A673 (cell line): ENCODE measurements at regions not wholly inside any gene's neighbourhood (a gene's known extent, or its start where the extent isn't known, plus 50 kb on each side); places are given as distances from the start of the nearest gene placed in this dataset.

Experiments used
- BruUV-seq: library from RNA; stranded (reverse); fragments of 400-500 nt; replicated peaks from 2 replicates; lab custom pipeline; 2021; lab: Mats Ljungman, UMichigan
- CTCF ChIA-PET: fragments of 300-600 bp; sonication (Branson Sonifier 250); formaldehyde crosslinking; loops from one replicate; lab custom pipeline; 2022; ENCODE audit warnings: antibody characterized with exemption; lab: Charles Lee
- POLR2A ChIA-PET: fragments of 300-600 bp; sonication (Branson Sonifier 250); formaldehyde crosslinking; loops from one replicate; lab custom pipeline; 2022; ENCODE audit warnings: antibody characterized with exemption; ENCODE audit not compliant: low non-redundant PET; lab: Charles Lee
- DNase-seq: peaks from one replicate; pipeline ENCODE4 v3.0.0-alpha.2; 2015; ENCODE audit warnings: low spot score
- H3K27ac ChIP-seq: fragments of 200-600 bp; sonication (generic); 2 replicates; pipeline ENCODE4 v1.5.1; 2016; ENCODE audit warnings: mixed run types, low read depth, mild to moderate bottlenecking, mixed read lengths, antibody characterized with exemption, low read length; ENCODE audit not compliant: poor library complexity, severe bottlenecking
- H3K27me3 ChIP-seq: fragments of 200-600 bp; sonication (generic); replicated peaks from 2 replicates; pipeline ENCODE4 v1.6.1; 2017; ENCODE audit warnings: mixed run types, low read depth, mild to moderate bottlenecking, mixed read lengths, antibody characterized with exemption, low read length; ENCODE audit not compliant: insufficient read depth, poor library complexity
- H3K36me3 ChIP-seq: fragments of 200-600 bp; sonication (generic); 2 replicates; pipeline ENCODE4 v1.6.1; 2016; ENCODE audit warnings: mixed run types, mild to moderate bottlenecking, mixed read lengths, antibody characterized with exemption, low read length; ENCODE audit not compliant: insufficient read depth, poor library complexity, severe bottlenecking
- H3K4me1 ChIP-seq: fragments of 200-600 bp; sonication (generic); 2 replicates; pipeline ENCODE4 v1.6.1; 2017; ENCODE audit warnings: mixed run types, mild to moderate bottlenecking, mixed read lengths, antibody characterized with exemption, low read length; ENCODE audit not compliant: insufficient read depth, poor library complexity, severe bottlenecking
- H3K4me3 ChIP-seq: fragments of 200-600 bp; sonication (generic); 2 replicates; pipeline ENCODE4 v1.5.1; 2016; ENCODE audit warnings: low read depth, mixed run types, mild to moderate bottlenecking, mixed read lengths, low read length; ENCODE audit not compliant: poor library complexity, severe bottlenecking
- H3K9me3 ChIP-seq: fragments of 200-600 bp; sonication (generic); 2 replicates; pipeline ENCODE4 v1.6.1; 2016; ENCODE audit warnings: mixed run types, low read depth, mild to moderate bottlenecking, mixed read lengths, antibody characterized with exemption, low read length; ENCODE audit not compliant: poor library complexity, severe bottlenecking
- CTCF ChIP-seq: fragments of 300-800, 200-600 bp; sonication (generic); conservative IDR thresholded peaks from 2 replicates; pipeline ENCODE4 v1.5.1; 2017; ENCODE audit warnings: low read depth, mild to moderate bottlenecking, antibody characterized with exemption, low read length, moderate library complexity, mixed read lengths
- EZH2 ChIP-seq: fragments of 200-600 bp; sonication (generic); IDR thresholded peaks from 2 replicates; pipeline ENCODE4 v1.6.1; 2017; ENCODE audit warnings: borderline replicate concordance, low read depth, mild to moderate bottlenecking, mixed read lengths, antibody characterized with exemption, low read length; ENCODE audit not compliant: poor library complexity, severe bottlenecking
- intact Hi-C: fragments of 100-400 bp; cut with micrococcal nuclease; formaldehyde crosslinking; loops from one replicate; pipeline ENCODE4 v1.10.0; 2022; ENCODE audit not compliant: unreplicated experiment

GRCh38 chr20:11473983-11474382 lies 443.7 kb upstream of the BTBD3 start:
- Histone ChIP-seq H3K4me1 (no peaks in the 10 kb centered on the region), H3K9me3 (no peaks in the 10 kb centered on the region), H3K27ac (no peak overlapping the region), H3K4me3 (no peak overlapping the region), H3K36me3 (no peaks in the 10 kb centered on the region), H3K27me3 (no peaks in the 10 kb centered on the region)
- intact Hi-C loops = no loop called here
- no peak for DNase-seq
- CTCF ChIA-PET = no interaction called here
- POLR2A ChIA-PET = no interaction called here
- BruUV-seq = no TSS peak
- TF ChIP-seq EZH2 (no peak), CTCF (no peak)

DNA sequence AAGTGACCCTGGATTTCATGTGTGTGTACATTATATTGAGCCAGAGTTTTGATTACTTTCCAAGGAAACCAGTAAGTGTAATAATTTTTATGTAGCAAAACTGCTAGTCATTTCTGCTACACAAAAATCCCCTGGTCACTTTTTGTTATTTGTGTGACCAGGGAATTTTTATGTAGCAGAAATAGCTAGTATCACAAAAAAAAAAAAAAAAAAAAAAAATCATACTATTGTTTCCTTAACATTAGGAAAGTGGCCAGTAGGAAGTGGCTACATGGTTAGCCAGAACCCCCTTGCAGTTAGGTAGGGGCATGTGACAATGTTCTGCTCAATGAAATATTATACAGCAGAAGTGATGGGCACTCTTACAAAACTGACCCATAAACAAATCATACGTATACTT lies 434.0 kb upstream of the BTBD3 start:
- CTCF ChIA-PET = no interaction called here
- no peak overlapping the region for H3K27ac ChIP-seq
- DNase-seq = no peak
- H3K27me3 ChIP-seq = no peaks in the 10 kb centered on the region
- intact Hi-C loops = no loop called here
- no peaks in the 10 kb centered on the region for H3K36me3 ChIP-seq
- H3K4me3 ChIP-seq = no peak overlapping the region
- BruUV-seq = no TSS peak
- POLR2A ChIA-PET = no interaction called here
- no peaks in the 10 kb centered on the region for H3K9me3 ChIP-seq
- no peak for TF ChIP-seq CTCF
- TF ChIP-seq EZH2 = no peak
- no peaks in the 10 kb centered on the region for H3K4me1 ChIP-seq

DNA sequence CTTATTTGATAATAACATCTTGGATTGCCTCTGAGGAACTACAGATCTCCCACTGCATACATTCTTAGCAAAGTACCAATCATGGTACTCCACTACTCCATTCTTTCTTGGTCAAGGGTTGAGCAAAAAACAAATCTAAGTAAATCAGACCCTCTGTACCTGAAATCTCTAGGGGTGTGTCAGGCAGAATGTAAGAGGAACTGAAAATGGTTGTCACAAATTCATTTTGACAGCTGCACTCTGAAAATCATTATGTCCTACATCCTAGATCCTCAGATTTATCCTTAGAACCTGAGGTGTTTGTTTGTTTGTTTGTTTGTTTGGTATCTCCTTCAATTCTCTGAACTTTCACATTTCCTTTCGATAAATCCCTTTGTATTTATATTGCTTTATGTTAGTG lies 433.2 kb upstream of the BTBD3 start:
- no TSS peak for BruUV-seq
- H3K4me1 ChIP-seq = no peaks in the 10 kb centered on the region
- ChIA-PET POLR2A (no interaction called here), CTCF (no interaction called here)
- TF ChIP-seq EZH2 (no peak), CTCF (no peak)
- no peak overlapping the region for H3K27ac ChIP-seq
- no peaks in the 10 kb centered on the region for H3K27me3 ChIP-seq
- intact Hi-C loops = no loop called here
- H3K36me3 ChIP-seq = no peaks in the 10 kb centered on the region
- no peaks in the 10 kb centered on the region for H3K9me3 ChIP-seq
- no peak for DNase-seq
- no peak overlapping the region for H3K4me3 ChIP-seq
